ENCODE measurements at regions not wholly inside any gene's neighbourhood (a gene's known extent, or its start where the extent isn't known, plus 50 kb on each side); places are given as distances from the start of the nearest gene placed in this dataset.

DNA sequence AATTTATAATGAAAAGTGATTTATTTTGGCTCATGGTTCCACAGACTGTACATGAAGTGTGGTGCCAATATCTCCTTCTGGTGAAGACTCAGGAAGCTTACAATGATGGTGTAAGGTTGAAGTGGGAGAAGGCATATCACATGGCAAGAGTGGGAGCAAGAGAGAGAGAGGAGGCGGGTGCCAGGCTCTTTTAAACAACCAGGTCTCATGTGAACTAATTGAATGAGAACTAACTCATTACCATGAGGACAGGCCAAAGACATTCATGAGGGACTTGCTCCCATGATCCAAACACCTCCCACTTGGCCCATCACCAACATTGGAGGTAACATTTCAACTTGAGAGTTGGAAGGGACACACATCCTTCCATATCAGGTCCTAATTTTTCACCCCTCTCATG, 155.2 kb downstream of the SLC38A4 start (continued):
- TF ChIP-seq, protein P1, sequence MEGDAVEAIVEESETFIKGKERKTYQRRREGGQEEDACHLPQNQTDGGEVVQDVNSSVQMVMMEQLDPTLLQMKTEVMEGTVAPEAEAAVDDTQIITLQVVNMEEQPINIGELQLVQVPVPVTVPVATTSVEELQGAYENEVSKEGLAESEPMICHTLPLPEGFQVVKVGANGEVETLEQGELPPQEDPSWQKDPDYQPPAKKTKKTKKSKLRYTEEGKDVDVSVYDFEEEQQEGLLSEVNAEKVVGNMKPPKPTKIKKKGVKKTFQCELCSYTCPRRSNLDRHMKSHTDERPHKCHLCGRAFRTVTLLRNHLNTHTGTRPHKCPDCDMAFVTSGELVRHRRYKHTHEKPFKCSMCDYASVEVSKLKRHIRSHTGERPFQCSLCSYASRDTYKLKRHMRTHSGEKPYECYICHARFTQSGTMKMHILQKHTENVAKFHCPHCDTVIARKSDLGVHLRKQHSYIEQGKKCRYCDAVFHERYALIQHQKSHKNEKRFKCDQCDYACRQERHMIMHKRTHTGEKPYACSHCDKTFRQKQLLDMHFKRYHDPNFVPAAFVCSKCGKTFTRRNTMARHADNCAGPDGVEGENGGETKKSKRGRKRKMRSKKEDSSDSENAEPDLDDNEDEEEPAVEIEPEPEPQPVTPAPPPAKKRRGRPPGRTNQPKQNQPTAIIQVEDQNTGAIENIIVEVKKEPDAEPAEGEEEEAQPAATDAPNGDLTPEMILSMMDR (IDR thresholded peaks at IDR 0.05; ENCODE audit: control extremely low read depth in 1 of 3, insufficient read depth in 1 of 3, low read depth in 1 of 3, low read length in 3 of 3) = no peak
- TF ChIP-seq KDM4A (IDR thresholded peaks at IDR 0.05; ENCODE audit: low read depth, low read length, severe bottlenecking) (no peak), SP1 (IDR thresholded peaks at IDR 0.05; ENCODE audit: low read depth, low read length) (no peak), KDM1A (IDR thresholded peaks at IDR 0.05; ENCODE audit: borderline replicate concordance, low read length) (no peak), CBX8 (IDR thresholded peaks at IDR 0.05; ENCODE audit: borderline replicate concordance, low read depth, low read length) (no peak)
- TF ChIP-seq, protein P2, sequence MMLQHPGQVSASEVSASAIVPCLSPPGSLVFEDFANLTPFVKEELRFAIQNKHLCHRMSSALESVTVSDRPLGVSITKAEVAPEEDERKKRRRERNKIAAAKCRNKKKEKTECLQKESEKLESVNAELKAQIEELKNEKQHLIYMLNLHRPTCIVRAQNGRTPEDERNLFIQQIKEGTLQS (IDR thresholded peaks at IDR 0.05; ENCODE audit: insufficient read depth, low read depth, low read length) = no peak
- TF ChIP-seq, protein P3, sequence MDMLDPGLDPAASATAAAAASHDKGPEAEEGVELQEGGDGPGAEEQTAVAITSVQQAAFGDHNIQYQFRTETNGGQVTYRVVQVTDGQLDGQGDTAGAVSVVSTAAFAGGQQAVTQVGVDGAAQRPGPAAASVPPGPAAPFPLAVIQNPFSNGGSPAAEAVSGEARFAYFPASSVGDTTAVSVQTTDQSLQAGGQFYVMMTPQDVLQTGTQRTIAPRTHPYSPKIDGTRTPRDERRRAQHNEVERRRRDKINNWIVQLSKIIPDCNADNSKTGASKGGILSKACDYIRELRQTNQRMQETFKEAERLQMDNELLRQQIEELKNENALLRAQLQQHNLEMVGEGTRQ (IDR thresholded peaks at IDR 0.05; ENCODE audit: low read length) = no peak
